ENCODE measurements at regions not wholly inside any gene's neighbourhood (a gene's known extent, or its start where the extent isn't known, plus 50 kb on each side); places are given as distances from the start of the nearest gene placed in this dataset.

- 71% methylated on average over 2 of the region's 2 CpGs for WGBS
- no peak overlapping the region for H3K27ac ChIP-seq (ENCODE audit: low read depth in 1 of 2, low read length in 2 of 2)
- H3K4me3 ChIP-seq (ENCODE audit: low read depth in 1 of 3, low read length in 3 of 3): no peak overlapping the region
- no peaks in the 10 kb centered on the region for H3K4me1 ChIP-seq (ENCODE audit: control insufficient read depth in 4 of 4, insufficient read depth in 4 of 4, low read length in 3 of 4)
- DNase-seq (ENCODE audit: low spot score): no peak
- no peak for TF ChIP-seq ATF3 (IDR thresholded peaks at IDR 0.05)
- no peak for TF ChIP-seq REST (IDR thresholded peaks at IDR 0.05)
- no peak for TF ChIP-seq CTCF (IDR thresholded peaks at IDR 0.05; ENCODE audit: low read depth, low read length, missing input control)
- no peak overlapping the region for H3K9ac ChIP-seq (ENCODE audit: low read depth in 1 of 2, low read length in 2 of 2)
- H3K9me3 ChIP-seq (ENCODE audit: control insufficient read depth in 4 of 4, low read length in 3 of 4): no peaks in the 10 kb centered on the region
- no peaks in the 10 kb centered on the region for H3K27me3 ChIP-seq (ENCODE audit: control insufficient read depth in 4 of 4, insufficient read depth in 4 of 4, low read length in 3 of 4)
- no peaks in the 10 kb centered on the region for H3K36me3 ChIP-seq (ENCODE audit: control insufficient read depth in 4 of 4, insufficient read depth in 3 of 4, low read depth in 1 of 4, low read length in 3 of 4)
Observed at GRCh38 chr18:41617647-41618046, 337.4 kb upstream of the PIK3C3 start.

GRCh38 chr18:41613003-41613609, 341.9 kb upstream of the PIK3C3 start:
- Histone ChIP-seq H3K36me3 (ENCODE audit: control insufficient read depth in 4 of 4, insufficient read depth in 3 of 4, low read depth in 1 of 4, low read length in 3 of 4) (no peaks in the 10 kb centered on the region), H3K9me3 (ENCODE audit: control insufficient read depth in 4 of 4, low read length in 3 of 4) (peaks cover 0 to 2% (median 1%) of the 10 kb centered on the region in 4 donors), H3K4me1 (ENCODE audit: control insufficient read depth in 4 of 4, insufficient read depth in 4 of 4, low read length in 3 of 4) (no peaks in the 10 kb centered on the region), H3K27ac (ENCODE audit: low read depth in 1 of 2, low read length in 2 of 2) (no peak overlapping the region), H3K9ac (ENCODE audit: low read depth in 1 of 2, low read length in 2 of 2) (no peak overlapping the region), H3K4me3 (ENCODE audit: low read depth in 1 of 3, low read length in 3 of 3) (no peak overlapping the region), H3K27me3 (ENCODE audit: control insufficient read depth in 4 of 4, insufficient read depth in 4 of 4, low read length in 3 of 4) (no peaks in the 10 kb centered on the region)
- no peak for DNase-seq (ENCODE audit: low spot score)
- WGBS: 71% methylated on average over 6 of the region's 6 CpGs
- TF ChIP-seq ATF3 (IDR thresholded peaks at IDR 0.05) (no peak), HNF4G (IDR thresholded peaks at IDR 0.05) (no peak), FOXA2 (IDR thresholded peaks at IDR 0.05) (no peak), TAF1 (conservative IDR thresholded peaks at IDR 0.05) (no peak), MAX (IDR thresholded peaks at IDR 0.05) (no peak), HNF4A (conservative IDR thresholded peaks at IDR 0.05) (no peak), RXRA (IDR thresholded peaks at IDR 0.05) (no peak), RAD21 (IDR thresholded peaks at IDR 0.05) (no peak), JUND (IDR thresholded peaks at IDR 0.05) (no peak)

GRCh38 chr18:41604964-41605363, 350.1 kb upstream of the PIK3C3 start:
- DNase-seq (ENCODE audit: low spot score): no peak
- Histone ChIP-seq H3K27me3 (ENCODE audit: control insufficient read depth in 4 of 4, insufficient read depth in 4 of 4, low read length in 3 of 4) (no peaks in the 10 kb centered on the region), H3K27ac (ENCODE audit: low read depth in 1 of 2, low read length in 2 of 2) (no peak overlapping the region), H3K9ac (ENCODE audit: low read depth in 1 of 2, low read length in 2 of 2) (no peak overlapping the region), H3K36me3 (ENCODE audit: control insufficient read depth in 4 of 4, insufficient read depth in 3 of 4, low read depth in 1 of 4, low read length in 3 of 4) (no peaks in the 10 kb centered on the region), H3K4me3 (ENCODE audit: low read depth in 1 of 3, low read length in 3 of 3) (no peak overlapping the region), H3K4me1 (ENCODE audit: control insufficient read depth in 4 of 4, insufficient read depth in 4 of 4, low read length in 3 of 4) (no peaks in the 10 kb centered on the region), H3K9me3 (ENCODE audit: control insufficient read depth in 4 of 4, low read length in 3 of 4) (no peaks in the 10 kb centered on the region)
- WGBS: 59% methylated on average over 5 of the region's 5 CpGs
- no peak for TF ChIP-seq REST (IDR thresholded peaks at IDR 0.05)
- no peak for TF ChIP-seq RXRA (IDR thresholded peaks at IDR 0.05)
- no peak for TF ChIP-seq YY1 (IDR thresholded peaks at IDR 0.05)
- no peak for TF ChIP-seq SP1 (IDR thresholded peaks at IDR 0.05)
- TF ChIP-seq GABPA (IDR thresholded peaks at IDR 0.05 in 1 of 2, conservative IDR thresholded peaks at IDR 0.05 in 1 of 2): no peak
- no peak for TF ChIP-seq ZBTB33 (IDR thresholded peaks at IDR 0.05)
- TF ChIP-seq RAD21 (IDR thresholded peaks at IDR 0.05): no peak
- no peak for TF ChIP-seq NR2F2 (IDR thresholded peaks at IDR 0.05)
- no peak for TF ChIP-seq HNF4A (conservative IDR thresholded peaks at IDR 0.05)

Data from liver (tissue), 8 donors.